Left lobe of liver (tissue), 2 donors: ENCODE measurements at regions not wholly inside any gene's neighbourhood (a gene's known extent, or its start where the extent isn't known, plus 50 kb on each side); places are given as distances from the start of the nearest gene placed in this dataset.
A peak's percentile ranks its signal among the peaks of the same experiment; 100 is the strongest.

Experiments
- ATAC-seq: fragments of 200-7000 bp; cut with Tn5 transposase; one replicate; pipeline ENCODE4 v1.9.1; 2020; ENCODE audit warnings: mild to moderate bottlenecking, moderate library complexity
- DNase-seq: peaks from one replicate; pipeline ENCODE4 v3.0.0-alpha.2; 2020; ENCODE audit warnings: low spot score
- donor health status: DM: no; HTN: no; CAD: no; lungs with moderate emphysema.
- donor health status: DM: no; HTN: yes; CAD: no.

DNA sequence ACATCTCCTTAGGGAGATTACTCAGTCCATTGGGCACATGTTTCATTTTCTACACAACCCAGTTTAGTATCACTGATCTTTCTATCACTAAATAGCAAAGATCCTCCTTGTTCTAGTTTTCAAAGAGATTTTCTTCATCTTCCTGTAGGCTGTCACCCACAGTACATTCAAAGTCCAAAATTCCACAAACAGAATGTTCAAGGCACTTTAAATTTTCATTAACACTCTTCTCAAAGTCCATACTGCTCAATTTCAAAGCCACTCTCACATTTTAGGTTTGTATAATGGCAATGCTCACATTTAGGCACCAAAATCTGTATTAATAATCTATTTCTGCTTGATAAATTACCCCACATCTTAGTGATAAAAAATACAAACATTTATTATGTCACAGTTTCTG is 152.8 kb downstream of the FSIP2 start:
- ATAC-seq (peak; percentile 63), DNase-seq (no peak)

DNA sequence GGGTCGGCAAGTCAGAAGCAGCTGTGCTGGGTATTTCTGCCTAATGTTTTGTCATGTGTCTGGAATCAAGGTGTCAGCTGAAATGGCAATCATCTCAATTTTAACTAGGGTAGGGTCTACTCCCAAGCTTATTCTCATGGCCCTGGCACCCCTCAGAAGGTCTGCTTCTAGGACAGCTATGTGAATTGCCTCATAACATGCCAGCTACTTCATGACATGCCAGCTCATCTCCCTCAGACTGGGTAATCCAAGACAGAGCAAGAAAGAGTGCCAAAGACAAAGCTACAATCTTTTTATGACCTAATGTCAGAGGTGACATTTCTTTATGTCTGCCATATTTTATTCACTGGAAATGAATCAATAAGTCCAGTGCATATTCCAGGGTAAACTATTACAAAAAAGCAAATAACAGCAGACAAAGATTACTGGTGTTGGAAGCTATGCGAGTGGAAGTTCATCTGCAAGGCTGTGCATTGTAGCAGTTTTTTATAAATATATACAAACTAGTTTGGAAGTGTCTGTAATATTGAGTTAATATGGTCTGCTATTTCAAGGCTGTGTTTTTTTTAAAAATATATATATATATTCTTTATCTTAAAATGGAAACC is 153.3 kb downstream of the FSIP2 start:
- DNase-seq: no peak
- ATAC-seq: peak; percentile 52

- ATAC-seq (no peak), DNase-seq (no peak)
Observed at GRCh38 chr2:185892484-185892883, 153.9 kb downstream of the FSIP2 start.

GRCh38 chr2:185894223-185894622 is 155.6 kb downstream of the FSIP2 start:
- ATAC-seq (no peak), DNase-seq (no peak)

- DNase-seq (no peak), ATAC-seq (no peak)
Observed at GRCh38 chr2:185895828-185896693, 157.5 kb downstream of the FSIP2 start.

- ATAC-seq: no peak
Observed at GRCh38 chr2:185899366-185899765, 160.8 kb downstream of the FSIP2 start.

GRCh38 chr2:185919155-185919554 is 180.6 kb downstream of the FSIP2 start:
- ATAC-seq (no peak), DNase-seq (no peak)

More at GRCh38 chr2:185899366-185899765, 160.8 kb downstream of the FSIP2 start:
- DNase-seq: no peak

DNA sequence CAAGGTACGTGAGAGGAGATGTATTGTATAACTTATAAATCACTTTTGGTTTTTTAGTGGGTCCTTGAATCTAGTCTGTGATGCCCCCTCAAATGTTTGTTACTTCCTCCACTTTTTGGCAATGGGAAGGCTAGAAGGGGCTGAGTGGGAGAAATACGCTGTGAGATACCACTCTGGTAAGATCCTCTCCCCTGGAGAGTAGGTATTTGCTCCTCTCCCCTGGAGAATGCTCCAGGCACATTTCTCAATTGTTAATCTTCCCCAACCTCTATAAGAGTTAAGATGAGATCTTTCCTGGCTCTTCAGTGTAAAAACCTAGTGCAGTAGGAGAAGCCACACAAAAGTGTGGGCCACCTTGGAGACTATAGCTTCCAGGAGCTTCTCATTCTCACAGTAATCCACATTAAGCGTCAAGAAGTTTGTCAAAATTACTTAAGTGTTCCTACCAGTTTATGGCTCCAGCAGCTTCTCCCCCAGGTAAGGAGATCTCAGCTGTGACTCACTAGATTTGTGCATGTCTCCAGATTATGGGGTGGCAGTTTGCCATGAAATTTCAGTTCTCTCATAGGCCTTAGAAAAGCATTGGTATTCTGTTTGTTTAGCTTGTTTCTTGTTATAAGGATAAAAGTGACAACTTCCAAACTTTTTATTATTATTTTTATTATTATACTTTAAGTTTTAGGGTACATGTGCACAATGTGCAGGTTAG is 182.6 kb downstream of the FSIP2 start:
- ATAC-seq: no peak

GRCh38 chr2:185934232-185934631 is 195.6 kb downstream of the FSIP2 start:
- no peak for ATAC-seq
- DNase-seq: no peak

More for the DNA sequence above, 182.6 kb downstream of the FSIP2 start:
- DNase-seq: no peak

DNA sequence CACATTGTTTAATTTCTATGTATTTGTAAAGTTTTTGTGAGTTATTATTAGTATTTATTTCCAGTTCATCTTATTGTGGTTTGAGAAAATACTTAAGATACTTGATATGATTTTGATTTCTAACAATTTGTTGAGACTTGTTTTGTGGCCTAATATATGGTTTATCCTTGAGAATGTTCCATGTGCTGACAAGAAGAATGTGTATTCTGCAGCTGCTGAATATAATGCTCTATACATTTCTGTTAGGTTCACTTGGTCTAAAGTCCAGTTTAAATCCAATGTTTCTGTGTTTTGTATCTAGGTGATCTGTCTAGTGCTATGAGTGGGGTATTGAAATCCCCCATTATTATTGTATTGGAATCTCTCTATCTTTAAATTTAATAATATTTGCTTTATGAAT is 201.3 kb downstream of the FSIP2 start:
- DNase-seq (no peak), ATAC-seq (no peak)

- DNase-seq: no peak
- no peak for ATAC-seq
Observed at GRCh38 chr2:185942855-185943254, 204.3 kb downstream of the FSIP2 start.

DNA sequence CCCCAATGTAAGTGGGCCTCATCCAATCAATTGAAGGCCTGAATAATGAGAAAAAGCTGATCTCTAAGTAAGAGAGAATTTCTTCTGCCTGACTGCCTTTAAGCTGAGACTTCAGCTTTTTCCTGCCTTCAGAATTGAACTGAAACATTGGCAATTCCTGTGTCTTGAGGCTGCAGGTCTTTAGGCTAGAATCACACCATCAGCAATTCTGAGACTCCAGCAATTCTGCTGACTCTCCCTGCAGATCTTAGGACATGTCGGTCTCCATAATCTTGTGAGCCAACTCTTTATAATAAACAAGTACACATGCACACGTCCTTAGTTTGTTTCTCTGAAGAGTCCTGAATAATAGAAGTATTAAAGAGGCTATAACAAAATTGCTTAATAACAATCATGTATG is 209.1 kb downstream of the FSIP2 start:
- DNase-seq (no peak), ATAC-seq (no peak)

- DNase-seq (no peak), ATAC-seq (no peak)
Observed at GRCh38 chr2:185952100-185952499, 213.5 kb downstream of the FSIP2 start.

DNA sequence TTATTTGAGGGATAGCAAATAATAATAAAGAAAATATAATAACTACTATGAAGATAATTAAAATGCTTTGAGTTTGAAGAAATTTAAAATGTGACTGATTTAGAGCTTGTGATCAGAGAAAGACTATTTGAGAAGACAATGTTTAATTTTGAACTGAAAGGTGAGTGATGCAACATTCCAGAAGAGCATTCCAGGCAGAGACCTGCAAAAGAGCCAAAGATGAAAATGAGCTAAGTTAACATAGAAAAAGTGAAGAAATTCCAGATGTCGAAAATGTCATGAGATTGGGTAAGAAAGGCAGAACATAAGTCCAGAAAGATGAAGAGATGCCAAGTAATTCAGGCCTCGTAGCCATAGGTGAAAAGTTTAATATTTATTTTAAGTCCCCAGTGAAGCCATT is 215.8 kb downstream of the FSIP2 start:
- DNase-seq (no peak), ATAC-seq (no peak)

- DNase-seq (no peak), ATAC-seq (no peak)
Observed at GRCh38 chr2:185955050-185955449, 216.4 kb downstream of the FSIP2 start.

- no peak for DNase-seq
- no peak for ATAC-seq
Observed at GRCh38 chr2:185967335-185967734, 228.7 kb downstream of the FSIP2 start.

GRCh38 chr2:185970148-185970852 is 231.7 kb downstream of the FSIP2 start:
- no peak for ATAC-seq
- DNase-seq: no peak

DNA sequence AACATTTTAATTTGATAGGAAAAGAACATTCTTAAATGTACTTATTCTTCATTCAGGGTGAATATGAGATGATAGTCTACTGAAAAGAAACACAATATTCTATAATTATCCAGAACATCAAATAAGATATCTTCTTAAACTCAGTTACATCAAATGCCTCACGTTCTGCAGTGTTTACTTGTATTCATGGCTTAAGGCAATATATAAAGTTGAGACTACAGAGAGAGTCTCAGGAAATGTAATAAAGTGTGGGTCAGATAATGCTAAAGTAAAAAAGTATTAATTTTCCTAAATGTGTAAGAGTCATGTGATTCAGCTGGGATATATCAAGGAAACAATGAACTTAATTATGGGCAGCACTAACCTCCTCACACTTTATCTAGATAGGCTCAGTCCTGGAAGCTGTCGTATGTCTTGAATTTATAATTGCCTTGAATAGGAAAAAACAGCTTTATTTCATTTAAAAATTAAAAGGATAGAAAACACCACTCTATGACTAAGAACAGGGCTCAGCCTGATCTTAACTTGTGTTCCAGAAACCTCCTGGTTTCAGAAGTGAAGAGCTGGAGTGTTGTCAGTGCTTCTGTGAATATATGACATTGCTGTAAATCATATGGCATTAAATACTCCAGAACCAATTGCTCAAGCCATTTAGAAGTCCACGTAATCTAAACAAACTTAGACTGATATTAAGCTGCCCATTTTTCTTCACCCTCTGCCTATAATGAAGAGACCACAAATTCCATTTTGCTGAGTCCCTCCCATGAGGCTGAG is 240.2 kb downstream of the FSIP2 start:
- DNase-seq (no peak), ATAC-seq (no peak)

DNA sequence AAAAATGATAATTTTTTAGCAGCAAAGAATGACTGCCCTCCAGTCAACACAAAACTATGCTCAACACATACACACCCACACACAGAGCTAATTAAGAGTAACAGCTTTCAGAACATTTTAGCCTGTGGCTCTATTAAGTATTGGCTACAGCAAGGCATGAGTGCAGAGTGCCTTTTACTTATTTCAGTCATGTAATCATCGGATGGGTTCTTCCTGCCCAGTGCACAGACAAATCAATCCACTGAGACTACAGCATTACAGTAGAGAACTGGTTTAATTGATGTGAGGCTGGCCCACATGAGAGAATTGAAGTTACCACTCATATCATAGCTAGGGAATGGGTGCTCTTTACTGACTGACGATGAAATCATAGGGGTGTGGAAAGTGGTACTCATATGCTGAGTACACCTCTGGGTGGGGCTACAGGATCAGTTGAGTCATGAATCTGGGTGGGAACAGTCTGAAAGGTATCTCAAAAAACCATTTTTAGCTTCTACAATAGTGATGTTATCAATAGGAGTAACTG is 241.0 kb downstream of the FSIP2 start:
- ATAC-seq (no peak), DNase-seq (no peak)

DNA sequence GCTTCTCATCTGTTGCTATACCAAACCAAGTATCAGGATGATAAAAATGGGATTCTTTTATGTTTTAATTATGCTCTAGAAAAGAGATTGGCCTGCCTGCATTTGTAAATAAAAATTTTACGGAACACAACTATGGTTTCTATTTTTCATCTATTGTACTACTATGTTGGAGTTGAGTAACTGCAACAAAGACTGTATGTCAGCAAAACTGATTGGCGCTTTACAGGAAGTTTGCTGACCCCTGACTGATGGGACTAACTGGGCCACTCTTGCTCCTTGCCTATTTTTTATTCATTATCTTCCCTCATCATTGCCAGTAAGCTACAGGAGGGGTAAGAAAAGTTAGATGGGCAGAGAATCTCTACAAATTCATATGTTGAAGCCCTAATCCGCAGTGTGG is 242.3 kb downstream of the FSIP2 start:
- ATAC-seq: no peak
- DNase-seq: no peak
